ENCODE measurements at regions not wholly inside any gene's neighbourhood (a gene's known extent, or its start where the extent isn't known, plus 50 kb on each side); places are given as distances from the start of the nearest gene placed in this dataset.
"Not testable (repeated sequence)": the region's sequence is repeated elsewhere in the genome, so short reads cannot be mapped to it uniquely, and the experiment has no call there.

GRCh38 chr9:32881948-32882347 is 98.6 kb downstream of the TMEM215 start:
- no peaks in the 10 kb centered on the region for H3K4me1 ChIP-seq (ENCODE audit: insufficient read depth, low read length)
- no peak overlapping the region for H2AFZ ChIP-seq (ENCODE audit: low read length)
- H3K4me2 ChIP-seq (ENCODE audit: insufficient read depth, low read length) = no peak overlapping the region

GRCh38 chr9:32882705-32883104 is 99.4 kb downstream of the TMEM215 start:
- Histone ChIP-seq H3K27me3 (ENCODE audit: insufficient read depth, low read length) (no peaks in the 10 kb centered on the region), H3K36me3 (ENCODE audit: insufficient read depth, low read length) (no peaks in the 10 kb centered on the region), H3K79me2 (ENCODE audit: insufficient read depth, low read length) (no peaks in the 10 kb centered on the region), H3K4me2 (ENCODE audit: insufficient read depth, low read length) (no peak overlapping the region), H3K4me3 (ENCODE audit: insufficient read depth, low read length) (no peak overlapping the region), H4K20me1 (ENCODE audit: insufficient read depth, low read length) (no peaks in the 10 kb centered on the region), H3K27ac (ENCODE audit: low read depth, low read length) (no peak overlapping the region), H2AFZ (ENCODE audit: low read length) (no peak overlapping the region), H3K9me3 (ENCODE audit: low read depth, low read length) (no peaks in the 10 kb centered on the region), H3K4me1 (ENCODE audit: insufficient read depth, low read length) (no peaks in the 10 kb centered on the region)
- no peak for DNase-seq (ENCODE audit: insufficient read length, low spot score, missing footprints)
- no peak for TF ChIP-seq CTCF (IDR thresholded peaks at IDR 0.05; ENCODE audit: extremely low read depth, low read depth, low read length)

More at GRCh38 chr9:32881948-32882347, 98.6 kb downstream of the TMEM215 start:
- no peaks in the 10 kb centered on the region for H3K27me3 ChIP-seq (ENCODE audit: insufficient read depth, low read length)
- no peaks in the 10 kb centered on the region for H3K79me2 ChIP-seq (ENCODE audit: insufficient read depth, low read length)
- H3K27ac ChIP-seq (ENCODE audit: low read depth, low read length) = no peak overlapping the region
- H3K9me3 ChIP-seq (ENCODE audit: low read depth, low read length) = no peaks in the 10 kb centered on the region
- no peak for TF ChIP-seq CTCF (IDR thresholded peaks at IDR 0.05; ENCODE audit: extremely low read depth, low read depth, low read length)
- no peaks in the 10 kb centered on the region for H4K20me1 ChIP-seq (ENCODE audit: insufficient read depth, low read length)
- DNase-seq (ENCODE audit: insufficient read length, low spot score, missing footprints) = no peak
- no peaks in the 10 kb centered on the region for H3K36me3 ChIP-seq (ENCODE audit: insufficient read depth, low read length)
- no peak overlapping the region for H3K4me3 ChIP-seq (ENCODE audit: insufficient read depth, low read length)

DNA sequence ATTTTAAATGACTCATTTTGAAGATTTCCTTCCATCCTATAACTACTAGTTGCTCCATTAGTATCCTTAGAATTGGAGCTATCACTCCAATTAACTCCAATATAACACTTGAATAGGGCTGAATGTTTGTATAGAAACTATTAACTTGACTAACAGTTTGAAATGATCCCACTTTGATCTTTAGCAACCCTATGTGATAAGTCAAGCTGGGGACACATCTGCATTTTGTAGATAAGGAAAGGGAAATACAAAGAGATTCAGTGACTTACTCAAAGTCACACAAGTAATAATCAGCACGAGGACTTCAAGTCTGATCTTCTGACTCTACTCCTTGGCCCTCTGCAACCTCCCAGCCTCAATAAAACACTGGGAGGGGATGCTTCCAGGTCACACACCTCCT is 101.1 kb downstream of the TMEM215 start:
- H2AFZ ChIP-seq (ENCODE audit: low read length) = no peak overlapping the region
- DNase-seq (ENCODE audit: insufficient read length, low spot score, missing footprints) = no peak
- H3K4me1 ChIP-seq (ENCODE audit: insufficient read depth, low read length) = no peaks in the 10 kb centered on the region
- no peak for TF ChIP-seq CTCF (IDR thresholded peaks at IDR 0.05; ENCODE audit: extremely low read depth, low read depth, low read length)
- no peaks in the 10 kb centered on the region for H3K9me3 ChIP-seq (ENCODE audit: low read depth, low read length)
- H3K36me3 ChIP-seq (ENCODE audit: insufficient read depth, low read length) = no peaks in the 10 kb centered on the region
- no peak overlapping the region for H3K4me3 ChIP-seq (ENCODE audit: insufficient read depth, low read length)
- no peaks in the 10 kb centered on the region for H4K20me1 ChIP-seq (ENCODE audit: insufficient read depth, low read length)
- H3K79me2 ChIP-seq (ENCODE audit: insufficient read depth, low read length) = no peaks in the 10 kb centered on the region
- no peak overlapping the region for H3K4me2 ChIP-seq (ENCODE audit: insufficient read depth, low read length)
- no peaks in the 10 kb centered on the region for H3K27me3 ChIP-seq (ENCODE audit: insufficient read depth, low read length)
- no peak overlapping the region for H3K27ac ChIP-seq (ENCODE audit: low read depth, low read length)

GRCh38 chr9:32886021-32886420 is 102.7 kb downstream of the TMEM215 start:
- Histone ChIP-seq H3K27me3 (ENCODE audit: insufficient read depth, low read length) (no peaks in the 10 kb centered on the region), H3K4me3 (ENCODE audit: insufficient read depth, low read length) (no peak overlapping the region), H2AFZ (ENCODE audit: low read length) (no peak overlapping the region), H3K79me2 (ENCODE audit: insufficient read depth, low read length) (no peaks in the 10 kb centered on the region), H4K20me1 (ENCODE audit: insufficient read depth, low read length) (no peaks in the 10 kb centered on the region), H3K4me1 (ENCODE audit: insufficient read depth, low read length) (no peaks in the 10 kb centered on the region), H3K36me3 (ENCODE audit: insufficient read depth, low read length) (no peaks in the 10 kb centered on the region), H3K27ac (ENCODE audit: low read depth, low read length) (no peak overlapping the region), H3K9me3 (ENCODE audit: low read depth, low read length) (no peaks in the 10 kb centered on the region), H3K4me2 (ENCODE audit: insufficient read depth, low read length) (no peak overlapping the region)
- no peak for DNase-seq (ENCODE audit: insufficient read length, low spot score, missing footprints)
- TF ChIP-seq CTCF (IDR thresholded peaks at IDR 0.05; ENCODE audit: extremely low read depth, low read depth, low read length) = no peak

DNA sequence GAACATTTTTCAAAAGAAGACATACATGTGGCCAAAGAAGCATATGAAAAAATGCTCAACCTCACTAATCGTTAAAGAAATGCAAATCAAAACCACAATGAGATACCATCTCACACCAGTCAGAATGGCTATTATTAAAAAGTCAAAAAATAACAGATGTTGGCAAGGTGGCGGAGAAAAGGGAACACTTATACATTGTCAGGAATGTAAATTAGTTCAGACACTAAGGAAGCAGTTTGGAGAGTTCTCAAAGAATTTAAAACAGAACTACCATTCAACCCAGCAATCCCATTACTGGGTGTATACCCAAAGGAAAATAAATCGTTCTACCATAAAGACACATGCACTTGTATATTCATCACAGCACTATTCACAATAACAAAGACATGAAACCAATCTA is 106.9 kb downstream of the APTX start:
- H2AFZ ChIP-seq (ENCODE audit: low read length); H3K4me1 ChIP-seq (ENCODE audit: insufficient read depth, low read length); DNase-seq (ENCODE audit: insufficient read length, low spot score, missing footprints); H3K4me3 ChIP-seq (ENCODE audit: insufficient read depth, low read length); H3K27ac ChIP-seq (ENCODE audit: low read depth, low read length); H3K79me2 ChIP-seq (ENCODE audit: insufficient read depth, low read length); H3K36me3 ChIP-seq (ENCODE audit: insufficient read depth, low read length); H3K9me3 ChIP-seq (ENCODE audit: low read depth, low read length); H3K4me2 ChIP-seq (ENCODE audit: insufficient read depth, low read length); H4K20me1 ChIP-seq (ENCODE audit: insufficient read depth, low read length); H3K27me3 ChIP-seq (ENCODE audit: insufficient read depth, low read length): not testable (repeated sequence)
